ENCODE measurements at regions not wholly inside any gene's neighbourhood (a gene's known extent, or its start where the extent isn't known, plus 50 kb on each side); places are given as distances from the start of the nearest gene placed in this dataset.

GRCh38 chr6:164453835-164454234, 855.6 kb downstream of the C6orf118 start:
- FAIRE-seq (no peak), DNase-seq (ENCODE audit: low read depth, low spot score) (no peak)
- Histone ChIP-seq H3K27me3 (ENCODE audit: control insufficient read depth, extremely low read depth, insufficient read depth, low read length) (no peaks in the 10 kb centered on the region), H3K4me3 (ENCODE audit: control insufficient read depth in 2 of 3, extremely low read depth in 1 of 3, insufficient read depth in 2 of 3, low read depth in 1 of 3, low read length in 3 of 3) (no peak overlapping the region), H3K27ac (ENCODE audit: control insufficient read depth, insufficient read depth, low read length) (no peak overlapping the region), H3K9ac (ENCODE audit: control insufficient read depth, extremely low read depth, insufficient read depth, low read length) (no peak overlapping the region), H2AFZ (ENCODE audit: control insufficient read depth, low read length) (no peak overlapping the region), H3K4me2 (ENCODE audit: control insufficient read depth, extremely low read depth, insufficient read depth, low read depth, low read length) (no peak overlapping the region), H4K20me1 (ENCODE audit: control insufficient read depth, extremely low read depth, insufficient read depth, low read length) (no peaks in the 10 kb centered on the region), H3K9me3 (ENCODE audit: control insufficient read depth, low read depth, low read length) (no peaks in the 10 kb centered on the region), H3K4me1 (ENCODE audit: control insufficient read depth, extremely low read depth, insufficient read depth, low read length) (no peaks in the 10 kb centered on the region), H3K9me1 (ENCODE audit: control insufficient read depth, extremely low read depth, insufficient read depth, low read length) (no peaks in the 10 kb centered on the region), H3K79me2 (ENCODE audit: control insufficient read depth, insufficient read depth, low read length) (no peaks in the 10 kb centered on the region), H3K36me3 (ENCODE audit: control insufficient read depth in 2 of 2, extremely low read depth in 1 of 2, insufficient read depth in 2 of 2, low read length in 2 of 2) (no peaks in the 10 kb centered on the region)
- no peak for TF ChIP-seq CTCF (optimal IDR thresholded peaks at IDR 0.05 in 1 of 3, IDR thresholded peaks at IDR 0.05 in 1 of 3, conservative IDR thresholded peaks at IDR 0.05 in 1 of 3; ENCODE audit: extremely low read depth in 1 of 3, insufficient read depth in 2 of 3, low read length in 3 of 3)
- no peak for TF ChIP-seq EZH2 (IDR thresholded peaks at IDR 0.05; ENCODE audit: low read length)
- dilution Hi-C loops (cut with MboI; ENCODE audit: extremely low pct_ligation_motif_present, low sequenced_read_pairs), result no loop called here

- no peak for FAIRE-seq
- dilution Hi-C loops (cut with MboI; ENCODE audit: extremely low pct_ligation_motif_present, low sequenced_read_pairs), result no loop called here
- no peaks in the 10 kb centered on the region for H3K79me2 ChIP-seq (ENCODE audit: control insufficient read depth, insufficient read depth, low read length)
Observed at GRCh38 chr6:164442572-164442971, 866.8 kb downstream of the C6orf118 start.

More at GRCh38 chr6:164442572-164442971, 866.8 kb downstream of the C6orf118 start:
- no peak overlapping the region for H2AFZ ChIP-seq (ENCODE audit: control insufficient read depth, low read length)
- TF ChIP-seq CTCF (optimal IDR thresholded peaks at IDR 0.05 in 1 of 3, IDR thresholded peaks at IDR 0.05 in 1 of 3, conservative IDR thresholded peaks at IDR 0.05 in 1 of 3; ENCODE audit: extremely low read depth in 1 of 3, insufficient read depth in 2 of 3, low read length in 3 of 3) (no peak), EZH2 (IDR thresholded peaks at IDR 0.05; ENCODE audit: low read length) (no peak)
- no peaks in the 10 kb centered on the region for H3K9me1 ChIP-seq (ENCODE audit: control insufficient read depth, extremely low read depth, insufficient read depth, low read length)
- H3K4me2 ChIP-seq (ENCODE audit: control insufficient read depth, extremely low read depth, insufficient read depth, low read depth, low read length), result no peak overlapping the region
- no peak overlapping the region for H3K9ac ChIP-seq (ENCODE audit: control insufficient read depth, extremely low read depth, insufficient read depth, low read length)
- H3K4me3 ChIP-seq (ENCODE audit: control insufficient read depth in 2 of 3, extremely low read depth in 1 of 3, insufficient read depth in 2 of 3, low read depth in 1 of 3, low read length in 3 of 3), result no peak overlapping the region
- no peaks in the 10 kb centered on the region for H3K9me3 ChIP-seq (ENCODE audit: control insufficient read depth, low read depth, low read length)
- no peaks in the 10 kb centered on the region for H3K4me1 ChIP-seq (ENCODE audit: control insufficient read depth, extremely low read depth, insufficient read depth, low read length)
- no peaks in the 10 kb centered on the region for H3K36me3 ChIP-seq (ENCODE audit: control insufficient read depth in 2 of 2, extremely low read depth in 1 of 2, insufficient read depth in 2 of 2, low read length in 2 of 2)
- no peaks in the 10 kb centered on the region for H4K20me1 ChIP-seq (ENCODE audit: control insufficient read depth, extremely low read depth, insufficient read depth, low read length)
- no peak for DNase-seq (ENCODE audit: low read depth, low spot score)
- no peaks in the 10 kb centered on the region for H3K27me3 ChIP-seq (ENCODE audit: control insufficient read depth, extremely low read depth, insufficient read depth, low read length)
- H3K27ac ChIP-seq (ENCODE audit: control insufficient read depth, insufficient read depth, low read length), result no peak overlapping the region

Measured in keratinocyte (primary cell).